LNCaP clone FGC (cell line): ENCODE measurements at regions not wholly inside any gene's neighbourhood (a gene's known extent, or its start where the extent isn't known, plus 50 kb on each side); places are given as distances from the start of the nearest gene placed in this dataset.
A peak's percentile ranks its signal among the peaks of the same experiment; 100 is the strongest.

Experiments used
- DNase-seq: peaks from one replicate; pipeline ENCODE4 v3.0.0-alpha.2; 2011; ENCODE audit warnings: low read depth
- H3K4me3 ChIP-seq: 2 replicates; pipeline ENCODE4 v1.5.1; 2011; ENCODE audit warnings: mild to moderate bottlenecking, low read depth, low read length, control low read depth
- TF ChIP-seq, protein P1 (sequence below): IDR thresholded peaks from 2 replicates; pipeline ENCODE4 v1.5.1; 2012; ENCODE audit warnings: mild to moderate bottlenecking; ENCODE audit not compliant: control insufficient read depth, insufficient read depth; ENCODE audit errors: extremely low read depth

DNA sequence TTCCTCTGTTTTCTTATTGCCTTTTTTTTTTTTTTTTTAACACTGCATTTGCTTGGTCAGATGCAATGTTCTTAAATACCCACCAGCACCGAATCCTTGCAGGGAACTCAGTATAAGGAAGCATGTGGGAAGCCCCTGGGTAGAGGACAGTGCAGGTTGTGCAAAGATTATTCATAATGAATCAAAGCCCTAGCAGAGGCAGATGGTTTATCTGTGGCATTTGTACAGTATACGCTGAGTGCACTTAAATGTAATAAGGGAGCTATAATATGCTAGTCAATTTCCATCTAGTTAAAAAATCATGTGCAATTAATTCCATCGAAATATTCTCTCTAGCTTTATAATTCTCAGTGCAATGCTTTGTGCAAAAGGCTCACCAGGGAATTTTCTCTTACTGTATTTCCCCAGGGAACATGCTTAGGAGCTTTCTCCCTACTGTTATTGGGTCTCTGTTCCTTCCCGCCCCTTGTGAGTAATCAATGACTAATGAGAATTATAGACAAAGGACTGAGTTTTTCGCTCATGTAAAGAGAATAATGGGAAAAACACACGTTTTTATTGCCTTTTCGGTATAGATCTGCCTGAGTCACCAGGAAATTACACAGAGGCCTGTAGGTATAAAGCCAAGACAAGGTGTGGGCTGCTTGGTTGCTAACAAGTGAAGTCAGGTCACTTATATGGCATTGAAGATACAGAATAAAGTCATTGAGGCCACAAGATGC lies 1214.3 kb upstream of the TMEM132C start:
- TF ChIP-seq, protein P1, sequence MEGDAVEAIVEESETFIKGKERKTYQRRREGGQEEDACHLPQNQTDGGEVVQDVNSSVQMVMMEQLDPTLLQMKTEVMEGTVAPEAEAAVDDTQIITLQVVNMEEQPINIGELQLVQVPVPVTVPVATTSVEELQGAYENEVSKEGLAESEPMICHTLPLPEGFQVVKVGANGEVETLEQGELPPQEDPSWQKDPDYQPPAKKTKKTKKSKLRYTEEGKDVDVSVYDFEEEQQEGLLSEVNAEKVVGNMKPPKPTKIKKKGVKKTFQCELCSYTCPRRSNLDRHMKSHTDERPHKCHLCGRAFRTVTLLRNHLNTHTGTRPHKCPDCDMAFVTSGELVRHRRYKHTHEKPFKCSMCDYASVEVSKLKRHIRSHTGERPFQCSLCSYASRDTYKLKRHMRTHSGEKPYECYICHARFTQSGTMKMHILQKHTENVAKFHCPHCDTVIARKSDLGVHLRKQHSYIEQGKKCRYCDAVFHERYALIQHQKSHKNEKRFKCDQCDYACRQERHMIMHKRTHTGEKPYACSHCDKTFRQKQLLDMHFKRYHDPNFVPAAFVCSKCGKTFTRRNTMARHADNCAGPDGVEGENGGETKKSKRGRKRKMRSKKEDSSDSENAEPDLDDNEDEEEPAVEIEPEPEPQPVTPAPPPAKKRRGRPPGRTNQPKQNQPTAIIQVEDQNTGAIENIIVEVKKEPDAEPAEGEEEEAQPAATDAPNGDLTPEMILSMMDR = no peak
- DNase-seq = no peak
- H3K4me3 ChIP-seq = no peak overlapping the region

DNA sequence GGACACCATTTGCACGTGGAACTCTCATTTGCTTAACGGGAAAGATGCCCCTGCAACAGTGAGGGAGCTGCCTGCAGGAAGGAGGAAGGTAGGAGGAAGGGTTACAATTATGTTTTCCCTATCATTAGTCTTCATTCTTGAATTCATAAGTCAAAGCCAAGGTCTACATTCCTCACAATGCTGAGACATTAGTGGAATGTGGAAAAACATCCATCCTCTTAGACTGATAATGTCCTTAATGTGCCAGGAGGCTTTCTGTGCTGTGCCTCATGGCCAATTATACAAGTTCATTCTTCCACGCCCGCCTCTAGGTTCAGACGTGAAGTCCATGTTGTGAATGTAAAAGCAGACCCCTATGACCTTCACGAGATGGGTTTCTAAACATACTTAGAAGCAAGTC lies 1212.4 kb upstream of the TMEM132C start:
- TF ChIP-seq, protein P1 = no peak
- H3K4me3 ChIP-seq = no peak overlapping the region

DNA sequence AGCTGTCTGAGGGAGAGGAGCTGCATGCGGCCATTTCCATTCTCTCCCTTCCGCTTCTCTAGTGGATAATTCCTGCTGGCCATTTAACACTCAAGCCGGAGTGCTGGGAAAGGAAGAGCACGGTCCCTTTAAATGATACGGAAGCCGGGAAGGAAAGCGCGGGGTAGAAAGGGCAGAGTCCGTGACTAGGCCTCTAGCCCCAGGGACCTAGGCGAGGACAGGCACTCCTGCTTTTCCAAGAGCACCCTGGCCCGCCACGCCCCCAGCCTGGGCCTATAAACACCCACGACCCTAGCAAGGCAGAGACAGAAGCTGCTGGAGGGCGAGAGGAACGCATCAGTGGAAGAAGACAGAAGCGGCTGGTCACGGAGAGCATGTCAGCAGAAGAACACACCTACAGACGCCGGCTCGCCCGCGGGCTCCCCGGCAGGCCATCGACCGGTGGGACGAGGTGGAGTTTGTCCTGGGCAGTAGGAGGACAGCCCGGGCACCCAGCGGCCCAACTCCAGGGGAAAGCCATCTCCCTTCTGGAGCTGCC lies 1206.6 kb upstream of the TMEM132C start:
- peak overlapping the region; percentile 64 for H3K4me3 ChIP-seq
- DNase-seq = peak; percentile 75
- TF ChIP-seq, protein P1 = no peak

More for the DNA sequence above, 1212.4 kb upstream of the TMEM132C start:
- no peak for DNase-seq

DNA sequence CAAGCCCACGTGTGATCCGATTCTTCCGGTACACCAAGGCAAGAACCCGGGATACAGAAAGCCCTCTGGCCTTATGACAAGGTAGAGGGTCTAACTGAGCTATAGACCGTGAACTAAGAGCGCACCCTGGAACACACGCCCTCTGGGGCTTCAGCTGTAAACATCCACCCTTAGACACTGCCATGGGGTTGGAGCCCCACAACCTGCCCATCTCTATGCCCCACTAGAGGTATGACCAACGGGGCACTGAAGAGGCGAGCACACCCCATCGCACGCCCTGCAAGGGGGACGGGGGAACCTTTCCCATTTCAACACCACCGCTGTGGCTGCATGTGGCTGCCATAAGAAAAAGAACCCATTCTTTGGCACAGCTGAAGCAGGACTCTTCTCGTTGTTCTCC lies 1206.0 kb upstream of the TMEM132C start:
- TF ChIP-seq, protein P1 = no peak
- H3K4me3 ChIP-seq = peak overlapping the region; percentile 64
- DNase-seq = no peak

DNA sequence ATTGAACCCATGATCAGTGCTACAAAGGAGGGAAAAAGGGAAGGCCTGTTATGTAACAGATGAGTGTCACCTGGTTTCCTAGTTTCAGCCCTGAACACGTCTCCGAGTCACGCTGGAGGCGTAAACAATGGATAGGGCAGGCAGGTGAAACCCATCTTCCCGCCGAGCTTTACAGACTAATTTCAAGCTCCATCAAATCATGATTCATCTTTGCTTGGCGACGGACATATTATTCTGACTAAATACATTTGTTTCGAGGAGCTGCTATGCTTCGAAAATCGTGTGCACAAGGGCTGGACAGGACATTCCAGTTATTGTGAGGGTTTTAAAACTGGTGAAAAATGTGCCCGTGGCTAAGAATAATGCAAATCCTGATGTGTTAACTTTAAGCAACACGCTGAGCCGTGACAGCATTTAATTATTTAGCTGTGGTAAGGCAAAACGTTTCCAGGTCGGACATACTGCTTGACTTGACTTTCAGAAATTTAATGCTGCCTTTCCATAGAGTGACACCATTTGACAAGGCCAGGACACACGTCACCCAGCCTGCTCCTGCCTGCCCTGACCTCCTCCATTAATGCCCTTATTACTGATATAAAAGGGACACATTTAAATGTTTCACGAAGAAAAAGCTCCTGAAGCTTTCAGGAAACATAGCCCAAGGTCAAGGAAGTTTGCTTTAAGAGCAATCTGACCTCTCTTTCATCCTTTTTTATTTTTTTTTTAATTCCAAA lies 1203.5 kb upstream of the TMEM132C start:
- DNase-seq = no peak
- TF ChIP-seq, protein P1 = no peak
- no peak overlapping the region for H3K4me3 ChIP-seq

DNA sequence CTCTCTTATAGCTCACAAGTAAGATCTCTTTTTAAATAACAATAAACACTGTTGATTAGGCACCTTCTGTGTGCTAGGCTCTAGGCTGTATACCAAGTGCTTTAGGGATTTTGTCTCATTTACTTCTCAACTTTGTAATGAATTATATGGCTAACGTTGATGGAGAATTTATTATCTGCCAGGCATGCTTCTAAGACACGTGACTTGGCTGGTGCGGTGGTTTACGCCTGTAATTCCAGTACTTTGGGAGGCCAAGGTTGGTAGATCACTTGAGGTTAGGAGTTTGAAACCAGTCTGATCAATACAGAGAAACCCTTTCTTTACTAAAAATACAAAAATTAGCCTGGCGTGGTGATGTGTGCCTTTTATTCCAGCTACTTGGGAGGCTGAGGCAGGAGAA lies 1202.8 kb upstream of the TMEM132C start:
- TF ChIP-seq, protein P1 = no peak
- no peak for DNase-seq
- no peak overlapping the region for H3K4me3 ChIP-seq
